Neural progenitor cell (in vitro differentiated cells): ENCODE measurements at regions not wholly inside any gene's neighbourhood (a gene's known extent, or its start where the extent isn't known, plus 50 kb on each side); places are given as distances from the start of the nearest gene placed in this dataset.

Experiments
- DNase-seq: peaks from one replicate; pipeline ENCODE4 v3.0.0-alpha.2; 2016; ENCODE audit warnings: low spot score
- H2AFZ ChIP-seq: fragments of 200-600 bp; sonication (generic); replicated peaks from 2 replicates; pipeline ENCODE4 v1.6.1; 2016; ENCODE audit warnings: antibody characterized with exemption
- H3F3A ChIP-seq: fragments of 200-600 bp; sonication (generic); 2 replicates; pipeline ENCODE4 v1.6.1; 2016; ENCODE audit warnings: antibody characterized with exemption, low read depth
- H3K27ac ChIP-seq: fragments of 200-600 bp; sonication (generic); 2 replicates; pipeline ENCODE4 v1.5.1; 2016; ENCODE audit warnings: mild to moderate bottlenecking
- H3K27me3 ChIP-seq: fragments of 200-600 bp; sonication (generic); 2 replicates; pipeline ENCODE4 v1.6.1; 2016; ENCODE audit warnings: mild to moderate bottlenecking, moderate library complexity
- H3K36me3 ChIP-seq: fragments of 200-600 bp; sonication (generic); 2 replicates; pipeline ENCODE4 v1.5.1; 2016
- H3K4me1 ChIP-seq: fragments of 200-600 bp; sonication (generic); 2 replicates; pipeline ENCODE4 v1.6.1; 2016; ENCODE audit warnings: mixed run types
- H3K4me2 ChIP-seq: fragments of 200-600 bp; sonication (generic); 2 replicates; pipeline ENCODE4 v1.6.1; 2016
- H3K4me3 ChIP-seq: fragments of 200-600 bp; sonication (generic); 2 replicates; pipeline ENCODE4 v1.5.1; 2016
- H3K79me2 ChIP-seq: fragments of 200-600 bp; sonication (generic); 2 replicates; pipeline ENCODE4 v1.6.1; 2016; ENCODE audit warnings: low read depth
- H3K9ac ChIP-seq: fragments of 200-600 bp; sonication (generic); 2 replicates; pipeline ENCODE4 v1.6.1; 2016
- H3K9me3 ChIP-seq: fragments of 200-600 bp; sonication (generic); 2 replicates; pipeline ENCODE4 v1.5.1; 2016; ENCODE audit warnings: low read depth
- H4K20me1 ChIP-seq: fragments of 200-600 bp; sonication (generic); 2 replicates; pipeline ENCODE4 v1.6.1; 2016; ENCODE audit warnings: low read depth
- H3K27ac Mint-ChIP-seq: 3 replicates; pipeline ENCODE4 v1.8.0; 2021; ENCODE audit warnings: mixed read lengths
- H3K27me3 Mint-ChIP-seq: 2 replicates; pipeline ENCODE4 v1.8.0; 2022; ENCODE audit warnings: low read depth, mild to moderate bottlenecking, inconsistent platforms, moderate library complexity, mixed read lengths; ENCODE audit not compliant: insufficient read depth
- H3K36me3 Mint-ChIP-seq: 3 replicates; pipeline ENCODE4 v1.8.0; 2021; ENCODE audit warnings: mixed read lengths
- H3K4me1 Mint-ChIP-seq: 3 replicates; pipeline ENCODE4 v1.8.0; 2021; ENCODE audit warnings: mixed read lengths
- H3K4me3 Mint-ChIP-seq: 3 replicates; pipeline ENCODE4 v1.8.0; 2021; ENCODE audit warnings: mild to moderate bottlenecking, moderate library complexity, mixed read lengths
- H3K9me3 Mint-ChIP-seq: 3 replicates; pipeline ENCODE4 v1.8.0; 2020; ENCODE audit warnings: mixed read lengths
- CTCF ChIP-seq: fragments of 200-600 bp; sonication (generic); IDR thresholded peaks from 2 replicates; pipeline ENCODE4 v1.5.1; 2017; ENCODE audit warnings: antibody characterized with exemption, mild to moderate bottlenecking
- EZH2 ChIP-seq: fragments of 200-600 bp; sonication (generic); IDR thresholded peaks from 2 replicates; pipeline ENCODE4 v1.6.1; 2017; ENCODE audit warnings: antibody characterized with exemption, mild to moderate bottlenecking, moderate library complexity
- EZH2phosphoT487 ChIP-seq: fragments of 200-600 bp; sonication (generic); IDR thresholded peaks from 2 replicates; pipeline ENCODE4 v1.6.1; 2017; ENCODE audit warnings: antibody characterized with exemption

- no peaks in the 10 kb centered on the region for H3K36me3 Mint-ChIP-seq
- Histone ChIP-seq H3K9ac (no peak overlapping the region), H4K20me1 (no peaks in the 10 kb centered on the region), H3K27me3 (no peaks in the 10 kb centered on the region), H3K4me2 (no peak overlapping the region), H3K79me2 (no peaks in the 10 kb centered on the region), H3K36me3 (no peaks in the 10 kb centered on the region), H3F3A (no peaks in the 10 kb centered on the region), H2AFZ (no peak overlapping the region), H3K4me1 (no peaks in the 10 kb centered on the region), H3K27ac (no peak overlapping the region), H3K9me3 (no peaks in the 10 kb centered on the region), H3K4me3 (no peak overlapping the region)
- H3K4me3 Mint-ChIP-seq = no peak overlapping the region
- no peak overlapping the region for H3K27ac Mint-ChIP-seq
- no peaks in the 10 kb centered on the region for H3K9me3 Mint-ChIP-seq
- DNase-seq = no peak
- no peaks in the 10 kb centered on the region for H3K4me1 Mint-ChIP-seq
- TF ChIP-seq EZH2phosphoT487 = no peak
- no peak for TF ChIP-seq EZH2
- TF ChIP-seq CTCF = no peak
- H3K27me3 Mint-ChIP-seq = no peaks in the 10 kb centered on the region
These were observed 359.0 kb downstream of the BCKDHB start for GRCh38 chr6:80465513-80465912.

- Mint-ChIP-seq H3K27ac (no peak overlapping the region), H3K4me1 (no peaks in the 10 kb centered on the region), H3K4me3 (no peak overlapping the region), H3K27me3 (no peaks in the 10 kb centered on the region), H3K36me3 (no peaks in the 10 kb centered on the region), H3K9me3 (no peaks in the 10 kb centered on the region)
- no peaks in the 10 kb centered on the region for H3K79me2 ChIP-seq
- H3K9me3 ChIP-seq = no peaks in the 10 kb centered on the region
- H3K4me1 ChIP-seq = no peaks in the 10 kb centered on the region
- H3K4me2 ChIP-seq = no peak overlapping the region
- no peaks in the 10 kb centered on the region for H3F3A ChIP-seq
- no peaks in the 10 kb centered on the region for H3K36me3 ChIP-seq
- no peaks in the 10 kb centered on the region for H3K27me3 ChIP-seq
- no peaks in the 10 kb centered on the region for H4K20me1 ChIP-seq
- H2AFZ ChIP-seq = no peak overlapping the region
- no peak overlapping the region for H3K27ac ChIP-seq
- no peak for DNase-seq
- no peak overlapping the region for H3K9ac ChIP-seq
- TF ChIP-seq EZH2phosphoT487 = no peak
- no peak for TF ChIP-seq EZH2
- TF ChIP-seq CTCF = no peak
- no peak overlapping the region for H3K4me3 ChIP-seq
These were observed 358.4 kb downstream of the BCKDHB start for GRCh38 chr6:80464901-80465300.

GRCh38 chr6:80463197-80463596, 356.7 kb downstream of the BCKDHB start:
- no peaks in the 10 kb centered on the region for H3K79me2 ChIP-seq
- peaks cover 2% of the 10 kb centered on the region for H3K4me1 Mint-ChIP-seq
- H3K9me3 ChIP-seq = no peaks in the 10 kb centered on the region
- H3K27me3 Mint-ChIP-seq = no peaks in the 10 kb centered on the region
- no peak overlapping the region for H2AFZ ChIP-seq
- no peaks in the 10 kb centered on the region for H3K4me1 ChIP-seq
- H3K4me3 Mint-ChIP-seq = no peak overlapping the region
- H3K9me3 Mint-ChIP-seq = no peaks in the 10 kb centered on the region
- no peak for DNase-seq
- no peak overlapping the region for H3K27ac Mint-ChIP-seq
- H3K36me3 Mint-ChIP-seq = no peaks in the 10 kb centered on the region
- no peak overlapping the region for H3K4me2 ChIP-seq
- H3K27ac ChIP-seq = no peak overlapping the region
- no peaks in the 10 kb centered on the region for H4K20me1 ChIP-seq
- TF ChIP-seq CTCF (no peak), EZH2 (no peak), EZH2phosphoT487 (no peak)
- H3K36me3 ChIP-seq = no peaks in the 10 kb centered on the region
- no peak overlapping the region for H3K9ac ChIP-seq
- H3K27me3 ChIP-seq = no peaks in the 10 kb centered on the region
- no peaks in the 10 kb centered on the region for H3F3A ChIP-seq
- no peak overlapping the region for H3K4me3 ChIP-seq
